Vagina (tissue), 2 donors: ENCODE measurements at regions not wholly inside any gene's neighbourhood (a gene's known extent, or its start where the extent isn't known, plus 50 kb on each side); places are given as distances from the start of the nearest gene placed in this dataset.

Source experiments
- DNase-seq, 2 donors: peaks; one replicate each; pipeline ENCODE4 v3.0.0-alpha.2; 2017; ENCODE audit errors: extremely low spot score in 2 of 2
- H3K27ac ChIP-seq: fragments of 200-600 bp; sonication (generic); one replicate; pipeline ENCODE4 v1.5.1; 2019
- H3K27me3 ChIP-seq: fragments of 200-600 bp; sonication (generic); one replicate; pipeline ENCODE4 v1.5.1; 2019
- H3K36me3 ChIP-seq, 2 donors: fragments of 200-600 bp; sonication (generic); one replicate each; pipeline ENCODE4 v1.5.1; 2017 to 2019
- H3K4me1 ChIP-seq: fragments of 200-600 bp; sonication (generic); one replicate; pipeline ENCODE4 v1.5.1; 2019
- H3K4me3 ChIP-seq, 2 donors: fragments of 200-600 bp; sonication (generic); 1 replicate in 1 of 2; 2 replicates in 1 of 2; pipeline ENCODE4 v1.5.1; 2016 to 2019
- H3K9me3 ChIP-seq: fragments of 200-600 bp; sonication (generic); one replicate; pipeline ENCODE4 v1.5.1; 2019
- POLR2A ChIP-seq, 2 donors: fragments of 450-650 bp; IDR thresholded peaks; one replicate each; pipeline ENCODE4 v1.6.1; 2017; ENCODE audit warnings: antibody characterized with exemption in 2 of 2, mild to moderate bottlenecking in 2 of 2, moderate library complexity in 2 of 2
- POLR2AphosphoS5 ChIP-seq, 2 donors: sonication (generic); formaldehyde crosslinking; IDR thresholded peaks; one replicate each; pipeline ENCODE4 v1.9.0; 2017; ENCODE audit warnings: antibody characterized with exemption in 2 of 2, mild to moderate bottlenecking in 2 of 2, low read depth in 1 of 2; ENCODE audit not compliant: insufficient read depth in 1 of 2
- intact Hi-C: fragments of 100-400 bp; cut with DNase I; formaldehyde crosslinking; loops from one replicate; pipeline ENCODE4 v1.15.1; 2023
- TF ChIP-seq, protein P1 (sequence below), 3 experiments: fragments of 450-650 bp in 2 of 3; fragments of 200-600 bp in 1 of 3; sonication (generic) in 1 of 3; IDR thresholded peaks; one replicate each; pipeline ENCODE4 v1.5.1; 2017 to 2019; ENCODE audit warnings: antibody characterized with exemption in 3 of 3, mild to moderate bottlenecking in 2 of 3, moderate library complexity in 2 of 3

DNA sequence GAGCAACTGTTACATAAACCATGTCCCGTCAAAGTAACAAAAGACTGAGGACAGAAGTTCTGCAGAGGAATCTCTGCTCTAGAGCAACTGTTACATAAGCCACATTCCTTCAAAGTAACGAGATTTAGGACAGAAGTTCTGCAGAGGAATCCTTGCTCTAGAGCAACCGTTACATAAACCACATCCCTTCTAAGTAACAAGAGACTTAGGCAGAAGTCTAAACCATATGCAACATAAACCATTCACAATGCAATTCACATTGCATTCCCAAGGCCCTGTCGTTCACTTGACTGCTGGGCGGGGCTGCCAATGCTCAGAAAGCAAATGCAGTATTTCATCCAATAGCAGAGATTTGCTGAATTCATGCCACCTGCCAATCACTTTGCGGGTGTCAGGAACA, 124.4 kb upstream of the PUDP start:
- no peak for TF ChIP-seq POLR2A (IDR thresholded peaks at IDR 0.05)
- no peak for TF ChIP-seq POLR2AphosphoS5 (IDR thresholded peaks at IDR 0.05; ENCODE audit: insufficient read depth in 1 of 2, low read depth in 1 of 2)
- TF ChIP-seq, protein P1, sequence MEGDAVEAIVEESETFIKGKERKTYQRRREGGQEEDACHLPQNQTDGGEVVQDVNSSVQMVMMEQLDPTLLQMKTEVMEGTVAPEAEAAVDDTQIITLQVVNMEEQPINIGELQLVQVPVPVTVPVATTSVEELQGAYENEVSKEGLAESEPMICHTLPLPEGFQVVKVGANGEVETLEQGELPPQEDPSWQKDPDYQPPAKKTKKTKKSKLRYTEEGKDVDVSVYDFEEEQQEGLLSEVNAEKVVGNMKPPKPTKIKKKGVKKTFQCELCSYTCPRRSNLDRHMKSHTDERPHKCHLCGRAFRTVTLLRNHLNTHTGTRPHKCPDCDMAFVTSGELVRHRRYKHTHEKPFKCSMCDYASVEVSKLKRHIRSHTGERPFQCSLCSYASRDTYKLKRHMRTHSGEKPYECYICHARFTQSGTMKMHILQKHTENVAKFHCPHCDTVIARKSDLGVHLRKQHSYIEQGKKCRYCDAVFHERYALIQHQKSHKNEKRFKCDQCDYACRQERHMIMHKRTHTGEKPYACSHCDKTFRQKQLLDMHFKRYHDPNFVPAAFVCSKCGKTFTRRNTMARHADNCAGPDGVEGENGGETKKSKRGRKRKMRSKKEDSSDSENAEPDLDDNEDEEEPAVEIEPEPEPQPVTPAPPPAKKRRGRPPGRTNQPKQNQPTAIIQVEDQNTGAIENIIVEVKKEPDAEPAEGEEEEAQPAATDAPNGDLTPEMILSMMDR (IDR thresholded peaks at IDR 0.05): no peak
- Histone ChIP-seq H3K27me3 (no peaks in the 10 kb centered on the region), H3K4me1 (peaks cover 15% of the 10 kb centered on the region), H3K4me3 (no peak overlapping the region), H3K27ac (no peak overlapping the region), H3K36me3 (no peaks in the 10 kb centered on the region), H3K9me3 (no peaks in the 10 kb centered on the region)
- intact Hi-C loops: no loop called here
- DNase-seq: no peak

DNA sequence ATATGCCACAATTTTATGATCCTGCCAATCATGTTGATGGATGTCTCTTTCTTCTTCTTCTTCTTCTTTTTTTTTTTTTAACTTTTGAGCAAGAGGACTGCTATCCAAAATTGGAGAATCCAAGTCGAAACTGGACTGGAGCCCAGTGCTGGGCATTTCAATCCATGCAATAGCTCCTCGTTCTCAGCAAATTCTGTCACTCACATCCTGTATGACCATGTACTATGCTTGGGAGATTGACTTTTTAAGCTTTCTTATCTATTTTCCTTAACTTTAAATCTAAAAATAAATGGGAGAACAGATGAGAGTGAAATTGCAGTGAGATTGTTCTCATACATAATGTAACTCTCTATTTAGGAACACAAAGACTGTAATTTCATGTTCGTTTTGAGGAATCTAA, 123.0 kb upstream of the PUDP start:
- Histone ChIP-seq H3K27me3 (no peaks in the 10 kb centered on the region), H3K4me1 (peaks cover 15% of the 10 kb centered on the region), H3K9me3 (no peaks in the 10 kb centered on the region), H3K27ac (no peak overlapping the region), H3K36me3 (no peaks in the 10 kb centered on the region), H3K4me3 (no peak overlapping the region)
- TF ChIP-seq, protein P1 (IDR thresholded peaks at IDR 0.05): no peak
- TF ChIP-seq POLR2AphosphoS5 (IDR thresholded peaks at IDR 0.05; ENCODE audit: insufficient read depth in 1 of 2, low read depth in 1 of 2) (no peak), POLR2A (IDR thresholded peaks at IDR 0.05) (no peak)
- no peak for DNase-seq
- intact Hi-C loops: no loop called here

DNA sequence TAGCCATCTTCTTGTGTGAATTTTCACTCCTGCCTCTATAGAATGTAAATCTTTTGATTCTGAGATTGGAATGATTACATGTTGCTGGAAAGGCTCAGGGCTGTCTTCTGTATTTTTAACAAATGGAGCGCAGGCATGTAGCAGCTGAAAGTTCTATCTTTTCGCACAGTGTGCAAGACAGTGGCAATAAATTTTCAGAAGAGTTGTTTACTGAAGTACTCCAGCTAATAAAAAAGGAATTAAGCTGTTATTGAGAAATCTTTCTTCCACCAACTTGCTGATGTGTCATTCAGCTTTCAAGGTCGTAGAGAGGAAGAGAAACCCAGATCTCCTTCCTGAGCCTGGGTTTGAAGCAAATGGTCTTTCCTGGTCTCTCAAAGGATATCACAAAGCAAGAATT, 122.0 kb upstream of the PUDP start:
- H3K27ac ChIP-seq: no peak overlapping the region
- H3K27me3 ChIP-seq: no peaks in the 10 kb centered on the region
- H3K36me3 ChIP-seq: no peaks in the 10 kb centered on the region
- no peaks in the 10 kb centered on the region for H3K9me3 ChIP-seq
- H3K4me1 ChIP-seq: peaks cover 15% of the 10 kb centered on the region
- TF ChIP-seq POLR2A (IDR thresholded peaks at IDR 0.05): no peak
- TF ChIP-seq POLR2AphosphoS5 (IDR thresholded peaks at IDR 0.05; ENCODE audit: insufficient read depth in 1 of 2, low read depth in 1 of 2): no peak
- TF ChIP-seq, protein P1 (IDR thresholded peaks at IDR 0.05): no peak
- no peak for DNase-seq
- no peak overlapping the region for H3K4me3 ChIP-seq
- intact Hi-C loops: no loop called here

DNA sequence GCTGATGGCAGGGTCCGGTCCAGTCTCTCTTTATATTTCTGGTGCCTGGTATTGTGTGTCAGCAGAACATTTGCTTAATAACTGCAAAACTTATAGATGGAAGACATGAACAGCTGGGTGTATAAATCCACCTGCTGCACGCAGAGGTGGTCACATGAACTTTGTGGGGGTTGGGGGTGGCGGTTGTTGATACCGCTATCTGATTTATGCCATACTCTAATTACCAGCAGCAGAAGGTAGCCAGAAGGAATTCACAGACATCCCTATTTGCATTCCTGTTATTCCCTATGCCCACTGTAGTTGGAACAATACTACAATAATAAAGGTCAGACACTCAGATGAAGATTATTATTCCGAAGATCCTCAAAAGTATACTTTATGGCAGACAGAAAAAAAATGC, 121.6 kb upstream of the PUDP start:
- Histone ChIP-seq H3K27ac (no peak overlapping the region), H3K9me3 (no peaks in the 10 kb centered on the region), H3K27me3 (no peaks in the 10 kb centered on the region), H3K4me1 (peaks cover 15% of the 10 kb centered on the region), H3K36me3 (no peaks in the 10 kb centered on the region), H3K4me3 (no peak overlapping the region)
- DNase-seq: no peak
- TF ChIP-seq POLR2A (IDR thresholded peaks at IDR 0.05): no peak
- TF ChIP-seq POLR2AphosphoS5 (IDR thresholded peaks at IDR 0.05; ENCODE audit: insufficient read depth in 1 of 2, low read depth in 1 of 2): no peak
- intact Hi-C loops: no loop called here

DNA sequence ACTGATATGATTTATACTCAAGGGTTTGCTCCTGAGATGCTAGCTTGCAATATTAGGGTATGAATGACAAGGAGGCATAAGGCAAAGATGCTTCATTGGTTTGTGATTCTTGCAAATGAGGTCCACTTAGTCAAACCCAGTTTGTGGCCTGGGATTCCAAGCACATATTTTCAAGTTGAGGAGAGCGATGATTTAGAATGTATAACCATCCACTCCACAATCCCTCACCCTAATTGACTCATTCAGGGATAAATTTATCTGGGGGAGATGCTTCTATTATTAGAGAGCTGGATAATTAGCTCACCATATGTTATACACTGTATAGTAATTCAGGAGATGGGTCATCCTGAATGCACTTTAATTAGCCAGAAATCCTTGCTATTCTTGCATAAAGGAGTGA, 118.3 kb upstream of the PUDP start:
- no peak for TF ChIP-seq POLR2AphosphoS5 (IDR thresholded peaks at IDR 0.05; ENCODE audit: insufficient read depth in 1 of 2, low read depth in 1 of 2)
- TF ChIP-seq, protein P1 (IDR thresholded peaks at IDR 0.05): no peak
- no peak for TF ChIP-seq POLR2A (IDR thresholded peaks at IDR 0.05)
- H3K27me3 ChIP-seq: no peaks in the 10 kb centered on the region
- intact Hi-C loops: no loop called here
- H3K4me1 ChIP-seq: peaks cover 15% of the 10 kb centered on the region
- H3K9me3 ChIP-seq: no peaks in the 10 kb centered on the region
- H3K27ac ChIP-seq: no peak overlapping the region
- no peak overlapping the region for H3K4me3 ChIP-seq
- DNase-seq: no peak
- no peaks in the 10 kb centered on the region for H3K36me3 ChIP-seq

DNA sequence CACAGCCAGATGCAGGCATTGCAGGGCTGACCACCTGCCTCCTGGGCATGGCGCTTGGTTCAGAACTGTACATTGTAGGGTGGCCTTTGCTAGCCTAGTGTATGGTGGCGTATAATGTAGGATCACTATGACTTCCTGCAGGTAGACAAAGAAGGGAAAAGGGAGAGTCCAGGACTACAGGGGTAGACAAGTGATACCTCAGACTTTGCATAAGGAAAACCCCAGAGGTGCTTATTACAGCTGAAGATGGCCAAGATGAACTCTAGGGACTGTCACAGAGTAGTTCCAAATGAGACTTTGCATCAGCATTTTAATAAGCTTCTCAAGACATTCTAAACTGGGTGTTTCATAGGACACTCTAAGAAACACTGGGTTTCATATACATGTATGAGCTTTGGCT, 116.4 kb upstream of the PUDP start:
- H3K9me3 ChIP-seq: no peaks in the 10 kb centered on the region
- H3K27me3 ChIP-seq: no peaks in the 10 kb centered on the region
- intact Hi-C loops: no loop called here

More for the DNA sequence above, 116.4 kb upstream of the PUDP start:
- TF ChIP-seq, protein P1 (IDR thresholded peaks at IDR 0.05): no peak
- TF ChIP-seq POLR2AphosphoS5 (IDR thresholded peaks at IDR 0.05; ENCODE audit: insufficient read depth in 1 of 2, low read depth in 1 of 2): no peak
- no peak overlapping the region for H3K27ac ChIP-seq
- no peaks in the 10 kb centered on the region for H3K36me3 ChIP-seq
- H3K4me3 ChIP-seq: no peak overlapping the region
- peaks cover 3% of the 10 kb centered on the region for H3K4me1 ChIP-seq
- DNase-seq: no peak
